H9 (cell line): ENCODE measurements at regions not wholly inside any gene's neighbourhood (a gene's known extent, or its start where the extent isn't known, plus 50 kb on each side); places are given as distances from the start of the nearest gene placed in this dataset.
"Not testable (repeated sequence)": the region's sequence is repeated elsewhere in the genome, so short reads cannot be mapped to it uniquely, and the experiment has no call there.

Experiments used
- DNase-seq: peaks from one replicate; pipeline ENCODE4 v3.0.0-alpha.2; 2017
- H2AFZ ChIP-seq: one replicate; pipeline ENCODE4 v1.6.1; 2013; ENCODE audit warnings: mild to moderate bottlenecking, low read length, control low read depth, moderate library complexity
- H2AK5ac ChIP-seq: 2 replicates; pipeline ENCODE4 v1.6.1; 2013; ENCODE audit warnings: low read length, control low read depth, mixed read lengths; ENCODE audit not compliant: insufficient read length
- H2BK120ac ChIP-seq: one replicate; pipeline ENCODE4 v1.6.1; 2013; ENCODE audit warnings: low read depth, mild to moderate bottlenecking, low read length, control low read depth, inconsistent platforms; ENCODE audit not compliant: poor library complexity, severe bottlenecking
- H2BK12ac ChIP-seq: 2 replicates; pipeline ENCODE4 v1.6.1; 2013; ENCODE audit warnings: low read length, control low read depth, mixed read lengths, low read depth; ENCODE audit not compliant: insufficient read length
- H2BK15ac ChIP-seq: 2 replicates; pipeline ENCODE4 v1.6.1; 2013; ENCODE audit warnings: low read depth, low read length, control low read depth
- H2BK20ac ChIP-seq: one replicate; pipeline ENCODE4 v1.6.1; 2013; ENCODE audit warnings: low read depth, mild to moderate bottlenecking, low read length, control low read depth, inconsistent platforms; ENCODE audit not compliant: poor library complexity, severe bottlenecking
- H2BK5ac ChIP-seq: 2 replicates; pipeline ENCODE4 v1.6.1; 2013; ENCODE audit warnings: low read length, control low read depth, mixed read lengths; ENCODE audit not compliant: insufficient read length
- H3K14ac ChIP-seq: 2 replicates; pipeline ENCODE4 v1.6.1; 2013; ENCODE audit warnings: low read length, control low read depth; ENCODE audit not compliant: insufficient read depth
- H3K18ac ChIP-seq: 2 replicates; pipeline ENCODE4 v1.6.1; 2013; ENCODE audit warnings: low read depth, mild to moderate bottlenecking, mixed read lengths, low read length, control low read depth; ENCODE audit not compliant: insufficient read length
- H3K23ac ChIP-seq: 2 replicates; pipeline ENCODE4 v1.6.1; 2013; ENCODE audit warnings: low read length, control low read depth, mixed read lengths, low read depth; ENCODE audit not compliant: insufficient read length
- H3K23me2 ChIP-seq: 2 replicates; pipeline ENCODE4 v1.6.1; 2013; ENCODE audit warnings: low read depth, mild to moderate bottlenecking, mixed read lengths, low read length, control low read depth; ENCODE audit not compliant: insufficient read length, poor library complexity, severe bottlenecking
- H3K27ac ChIP-seq: 2 replicates; pipeline ENCODE4 v1.5.1; 2013; ENCODE audit warnings: low read length, control low read depth, mixed read lengths, low read depth; ENCODE audit not compliant: insufficient read length
- H3K27me3 ChIP-seq: 2 replicates; pipeline ENCODE4 v1.6.1; 2013; ENCODE audit warnings: low read length, control low read depth, inconsistent platforms; ENCODE audit not compliant: insufficient read depth
- H3K4ac ChIP-seq: 2 replicates; pipeline ENCODE4 v1.6.1; 2013; ENCODE audit warnings: low read depth, mild to moderate bottlenecking, control low read depth, inconsistent platforms, low read length, moderate library complexity
- H3K4me1 ChIP-seq: 2 replicates; pipeline ENCODE4 v1.6.1; 2013; ENCODE audit warnings: low read length, control low read depth, inconsistent platforms; ENCODE audit not compliant: insufficient read depth
- H3K4me2 ChIP-seq: 2 replicates; pipeline ENCODE4 v1.6.1; 2013; ENCODE audit warnings: low read length, control low read depth, mixed read lengths; ENCODE audit not compliant: insufficient read length, insufficient read depth
- H3K56ac ChIP-seq: 2 replicates; pipeline ENCODE4 v1.6.1; 2013; ENCODE audit warnings: low read depth, mild to moderate bottlenecking, mixed read lengths, low read length, control low read depth; ENCODE audit not compliant: insufficient read length
- H3K79me1 ChIP-seq: 2 replicates; pipeline ENCODE4 v1.6.1; 2013; ENCODE audit warnings: low read depth, mild to moderate bottlenecking, moderate library complexity, low read length, control low read depth, inconsistent platforms; ENCODE audit not compliant: insufficient read depth, poor library complexity, severe bottlenecking
- H3K79me2 ChIP-seq: 2 replicates; pipeline ENCODE4 v1.6.1; 2013; ENCODE audit warnings: low read length, control low read depth, inconsistent platforms; ENCODE audit not compliant: insufficient read depth
- H3K9ac ChIP-seq: 2 replicates; pipeline ENCODE4 v1.6.1; 2013; ENCODE audit warnings: low read length, control low read depth, mixed read lengths; ENCODE audit not compliant: insufficient read length; ENCODE audit errors: extremely low read depth
- H3K9me3 ChIP-seq: one replicate; pipeline ENCODE4 v1.6.1; 2013; ENCODE audit warnings: low read depth, low read length, inconsistent platforms; ENCODE audit not compliant: control insufficient read depth
- H3T11ph ChIP-seq: one replicate; pipeline ENCODE4 v1.6.1; 2013; ENCODE audit warnings: mild to moderate bottlenecking, low read length, control low read depth, inconsistent platforms
- H4K20me1 ChIP-seq: one replicate; pipeline ENCODE4 v1.6.1; 2013; ENCODE audit not compliant: control insufficient read depth, insufficient read length, insufficient read depth
- H4K5ac ChIP-seq: 2 replicates; pipeline ENCODE4 v1.6.1; 2013; ENCODE audit warnings: low read depth, mild to moderate bottlenecking, mixed read lengths, low read length, control low read depth; ENCODE audit not compliant: insufficient read length
- H4K8ac ChIP-seq: replicated peaks from 2 replicates; pipeline ENCODE4 v1.6.1; 2013; ENCODE audit warnings: low read length, control low read depth, mixed read lengths, low read depth; ENCODE audit not compliant: insufficient read length
- H4K91ac ChIP-seq: 2 replicates; pipeline ENCODE4 v1.6.1; 2013; ENCODE audit warnings: low read depth, mild to moderate bottlenecking, moderate library complexity, mixed read lengths, low read length, control low read depth; ENCODE audit not compliant: insufficient read length
- H3K27ac Mint-ChIP-seq, 3 experiments: 2 replicates in 2 of 3; 3 replicates in 1 of 3; pipeline ENCODE4 v1.8.0; 2020 to 2021; ENCODE audit warnings: mixed read lengths in 3 of 3, mild to moderate bottlenecking in 1 of 3, moderate library complexity in 1 of 3
- H3K27me3 Mint-ChIP-seq: 2 replicates; pipeline ENCODE4 v1.8.0; 2021; ENCODE audit warnings: low read depth, mild to moderate bottlenecking, moderate library complexity, mixed read lengths
- H3K36me3 Mint-ChIP-seq, 3 experiments: 2 replicates in 2 of 3; 3 replicates in 1 of 3; pipeline ENCODE4 v1.8.0; 2020 to 2021; ENCODE audit warnings: low read depth in 3 of 3, mixed read lengths in 3 of 3; ENCODE audit not compliant: insufficient read depth in 1 of 3
- H3K4me1 Mint-ChIP-seq, 2 experiments: 2 replicates each; pipeline ENCODE4 v1.8.0; 2020; ENCODE audit warnings: mixed read lengths in 2 of 2
- H3K4me3 Mint-ChIP-seq, 2 experiments: 2 replicates in 1 of 2; 3 replicates in 1 of 2; pipeline ENCODE4 v1.8.0; 2020 to 2021; ENCODE audit warnings: mild to moderate bottlenecking in 2 of 2, mixed read lengths in 2 of 2, moderate library complexity in 1 of 2
- H3K9me3 Mint-ChIP-seq, 2 experiments: 2 replicates in 1 of 2; 3 replicates in 1 of 2; pipeline ENCODE4 v1.8.0; 2020; ENCODE audit warnings: mild to moderate bottlenecking in 2 of 2, mixed read lengths in 2 of 2, moderate library complexity in 1 of 2
- WGBS: extraction: QIAGEN DNeasy Blood & Tissue Kit; methylation state at CpG from one replicate; pipeline ENCODE4 v1.1.7; 2013; ENCODE audit warnings: missing lambda C conversion rate, low lambda C conversion rate, mixed read lengths; ENCODE audit not compliant: insufficient read length; ENCODE audit errors: extremely low coverage; 5-methylcytosine and 5-hydroxymethylcytosine counted together
- TF ChIP-seq, protein P1 (sequence below): fragments of 200-600 bp; sonication (generic); conservative IDR thresholded peaks from 3 replicates; pipeline ENCODE4 v1.8.0; 2021; ENCODE audit warnings: antibody characterized with exemption, mild to moderate bottlenecking

DNA sequence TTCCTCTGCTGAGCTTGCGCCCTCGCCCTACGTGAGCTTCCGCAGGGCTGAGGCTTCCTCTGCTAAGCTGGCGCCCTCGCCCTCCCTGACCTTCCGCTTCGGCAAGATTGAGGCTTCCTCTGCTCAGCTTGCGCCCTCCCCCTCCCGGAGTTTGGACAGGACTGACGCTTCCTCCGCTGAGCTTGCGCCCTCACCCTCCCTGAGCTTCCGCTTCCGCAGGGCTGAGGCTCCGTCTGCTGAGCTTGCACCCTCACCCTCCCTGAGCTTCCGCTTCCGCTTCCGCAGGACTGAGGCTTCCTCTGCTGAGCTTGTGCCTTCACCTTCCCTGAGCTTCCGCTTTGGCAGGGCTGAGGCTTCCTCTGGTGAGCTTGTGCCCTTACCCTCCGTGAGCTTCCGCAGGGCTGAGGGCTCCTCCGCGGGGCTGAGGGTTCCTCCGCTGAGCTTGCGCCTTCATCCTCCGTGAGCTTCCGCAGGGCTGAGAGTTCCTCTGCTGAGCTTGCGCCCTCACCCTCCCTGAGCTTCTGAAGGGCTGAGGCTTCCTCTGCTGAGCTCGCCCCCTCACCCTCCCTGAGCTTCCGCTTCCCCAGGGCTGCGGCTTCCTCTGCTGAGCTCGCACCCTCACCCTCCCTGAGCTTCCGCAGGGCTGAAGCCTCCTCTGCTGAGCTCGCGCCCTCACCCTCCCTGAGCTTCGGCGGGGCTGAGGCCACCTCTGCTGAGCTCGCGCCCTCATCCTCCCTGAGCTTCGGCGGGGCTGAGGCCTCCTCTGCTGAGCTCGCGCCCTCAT, 753.6 kb upstream of the TPTE start:
- Histone ChIP-seq H3K4me1 (no peaks in the 10 kb centered on the region), H3K79me1 (no peaks in the 10 kb centered on the region), H3K9me3 (peaks cover 93% of the 10 kb centered on the region), H3K23ac (no peak overlapping the region), H3K56ac (no peak overlapping the region), H3K27me3 (no peaks in the 10 kb centered on the region), H3K18ac (no peak overlapping the region), H2BK5ac (no peak overlapping the region), H4K91ac (no peak overlapping the region), H3K4me2 (no peak overlapping the region), H3K27ac (no peak overlapping the region), H2AFZ (no peak overlapping the region), H2AK5ac (no peak overlapping the region), H2BK12ac (no peak overlapping the region), H3T11ph (no peak overlapping the region), H3K14ac (no peak overlapping the region), H3K23me2 (no peaks in the 10 kb centered on the region), H2BK120ac (no peak overlapping the region), H4K5ac (no peak overlapping the region), H2BK20ac (no peak overlapping the region), H3K9ac (no peak overlapping the region), H3K4ac (no peak overlapping the region), H4K20me1 (no peaks in the 10 kb centered on the region), H3K79me2 (no peaks in the 10 kb centered on the region), H2BK15ac (no peak overlapping the region), H4K8ac (no peak overlapping the region)
- WGBS = no CpG with 5 or more reads among the region's 44 CpGs
- Mint-ChIP-seq H3K9me3 (no peaks in the 10 kb centered on the region; a peak in 2 of 5 replicates), H3K27ac (no peak overlapping the region), H3K4me1 (no peaks in the 10 kb centered on the region), H3K27me3 (no peaks in the 10 kb centered on the region; the same call in 1 of the 2 replicates), H3K4me3 (no peak overlapping the region), H3K36me3 (no peaks in the 10 kb centered on the region; a peak in 2 of 7 replicates)
- DNase-seq = no peak
- TF ChIP-seq, protein P1, sequence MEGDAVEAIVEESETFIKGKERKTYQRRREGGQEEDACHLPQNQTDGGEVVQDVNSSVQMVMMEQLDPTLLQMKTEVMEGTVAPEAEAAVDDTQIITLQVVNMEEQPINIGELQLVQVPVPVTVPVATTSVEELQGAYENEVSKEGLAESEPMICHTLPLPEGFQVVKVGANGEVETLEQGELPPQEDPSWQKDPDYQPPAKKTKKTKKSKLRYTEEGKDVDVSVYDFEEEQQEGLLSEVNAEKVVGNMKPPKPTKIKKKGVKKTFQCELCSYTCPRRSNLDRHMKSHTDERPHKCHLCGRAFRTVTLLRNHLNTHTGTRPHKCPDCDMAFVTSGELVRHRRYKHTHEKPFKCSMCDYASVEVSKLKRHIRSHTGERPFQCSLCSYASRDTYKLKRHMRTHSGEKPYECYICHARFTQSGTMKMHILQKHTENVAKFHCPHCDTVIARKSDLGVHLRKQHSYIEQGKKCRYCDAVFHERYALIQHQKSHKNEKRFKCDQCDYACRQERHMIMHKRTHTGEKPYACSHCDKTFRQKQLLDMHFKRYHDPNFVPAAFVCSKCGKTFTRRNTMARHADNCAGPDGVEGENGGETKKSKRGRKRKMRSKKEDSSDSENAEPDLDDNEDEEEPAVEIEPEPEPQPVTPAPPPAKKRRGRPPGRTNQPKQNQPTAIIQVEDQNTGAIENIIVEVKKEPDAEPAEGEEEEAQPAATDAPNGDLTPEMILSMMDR = no peak

GRCh38 chr21:9768376-9769130, 752.8 kb upstream of the TPTE start:
- H3K18ac ChIP-seq, H3K23ac ChIP-seq, DNase-seq, H3K23me2 ChIP-seq, H4K8ac ChIP-seq, H3K27me3 Mint-ChIP-seq, H3K4me1 ChIP-seq, H3K9me3 Mint-ChIP-seq, H3K56ac ChIP-seq, H4K91ac ChIP-seq, H3K14ac ChIP-seq, H2BK12ac ChIP-seq, H3K4me3 Mint-ChIP-seq, H3K27me3 ChIP-seq, H3K27ac ChIP-seq, H2BK15ac ChIP-seq, H3K79me1 ChIP-seq, H3K79me2 ChIP-seq, H2BK20ac ChIP-seq, H3K36me3 Mint-ChIP-seq, H4K5ac ChIP-seq, H3K4me1 Mint-ChIP-seq, H3K4me2 ChIP-seq, H3T11ph ChIP-seq, H3K27ac Mint-ChIP-seq, H3K4ac ChIP-seq, H2AFZ ChIP-seq, H4K20me1 ChIP-seq, H2BK120ac ChIP-seq, H2AK5ac ChIP-seq, H3K9ac ChIP-seq, H2BK5ac ChIP-seq: not testable (repeated sequence)
- WGBS = no CpG with 5 or more reads among the region's 21 CpGs
- peaks cover 93% of the 10 kb centered on the region for H3K9me3 ChIP-seq
